NB4 (cell line): ENCODE measurements at regions not wholly inside any gene's neighbourhood (a gene's known extent, or its start where the extent isn't known, plus 50 kb on each side); places are given as distances from the start of the nearest gene placed in this dataset.
"Not testable (repeated sequence)": the region's sequence is repeated elsewhere in the genome, so short reads cannot be mapped to it uniquely, and the experiment has no call there.

ENCODE experiments used
- POLR2A ChIP-seq: IDR thresholded peaks from 2 replicates; pipeline ENCODE4 v1.6.1; 2011; ENCODE audit warnings: mild to moderate bottlenecking; ENCODE audit not compliant: insufficient read length; ENCODE audit errors: extremely low read depth
- TF ChIP-seq, protein P1 (sequence below): IDR thresholded peaks from one replicate; pipeline ENCODE4 v1.5.1; 2012; ENCODE audit warnings: low read depth, low read length

- TF ChIP-seq, protein P1, sequence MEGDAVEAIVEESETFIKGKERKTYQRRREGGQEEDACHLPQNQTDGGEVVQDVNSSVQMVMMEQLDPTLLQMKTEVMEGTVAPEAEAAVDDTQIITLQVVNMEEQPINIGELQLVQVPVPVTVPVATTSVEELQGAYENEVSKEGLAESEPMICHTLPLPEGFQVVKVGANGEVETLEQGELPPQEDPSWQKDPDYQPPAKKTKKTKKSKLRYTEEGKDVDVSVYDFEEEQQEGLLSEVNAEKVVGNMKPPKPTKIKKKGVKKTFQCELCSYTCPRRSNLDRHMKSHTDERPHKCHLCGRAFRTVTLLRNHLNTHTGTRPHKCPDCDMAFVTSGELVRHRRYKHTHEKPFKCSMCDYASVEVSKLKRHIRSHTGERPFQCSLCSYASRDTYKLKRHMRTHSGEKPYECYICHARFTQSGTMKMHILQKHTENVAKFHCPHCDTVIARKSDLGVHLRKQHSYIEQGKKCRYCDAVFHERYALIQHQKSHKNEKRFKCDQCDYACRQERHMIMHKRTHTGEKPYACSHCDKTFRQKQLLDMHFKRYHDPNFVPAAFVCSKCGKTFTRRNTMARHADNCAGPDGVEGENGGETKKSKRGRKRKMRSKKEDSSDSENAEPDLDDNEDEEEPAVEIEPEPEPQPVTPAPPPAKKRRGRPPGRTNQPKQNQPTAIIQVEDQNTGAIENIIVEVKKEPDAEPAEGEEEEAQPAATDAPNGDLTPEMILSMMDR, result not testable (repeated sequence)
- TF ChIP-seq POLR2A, result not testable (repeated sequence)
Measured at GRCh38 chr4:123656746-123657294, 260.2 kb downstream of the SPRY1 start.
